ENCODE measurements at regions not wholly inside any gene's neighbourhood (a gene's known extent, or its start where the extent isn't known, plus 50 kb on each side); places are given as distances from the start of the nearest gene placed in this dataset.

DNA sequence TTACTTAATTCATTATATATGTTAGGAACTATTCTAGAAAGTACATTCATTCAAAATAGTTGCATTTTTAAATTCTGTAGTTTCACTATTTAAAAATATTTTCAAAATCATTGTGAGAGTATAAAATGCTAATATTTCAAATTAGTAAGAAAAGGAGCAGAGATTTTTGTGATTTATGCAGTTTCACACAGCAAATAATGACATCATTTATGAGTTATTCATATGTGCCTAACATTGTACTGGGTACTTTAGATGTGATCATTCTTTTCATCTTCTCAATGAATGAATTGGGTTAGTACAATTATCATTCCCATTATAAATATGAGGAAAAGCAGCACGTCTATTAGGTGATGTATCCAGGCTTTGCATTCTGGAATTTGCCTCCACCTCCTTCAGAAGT lies 1451.0 kb upstream of the IGFBP7 start:
- TF ChIP-seq POLR2A (IDR thresholded peaks at IDR 0.05; ENCODE audit: low read depth, low read length) (no peak), POLR2AphosphoS5 (IDR thresholded peaks at IDR 0.05; ENCODE audit: insufficient read depth, low read depth, low read length) (no peak), EZH2 (IDR thresholded peaks at IDR 0.05; ENCODE audit: borderline replicate concordance, low read depth, low read length, severe bottlenecking) (no peak), CTCF (IDR thresholded peaks at IDR 0.05; ENCODE audit: extremely low read depth in 1 of 2, insufficient read depth in 1 of 2, low read depth in 1 of 2, low read length in 2 of 2) (no peak), MYC (IDR thresholded peaks at IDR 0.05; ENCODE audit: low read depth, low read length) (no peak)

All from endothelial cell of umbilical vein (primary cell).